ENCODE measurements at regions not wholly inside any gene's neighbourhood (a gene's known extent, or its start where the extent isn't known, plus 50 kb on each side); places are given as distances from the start of the nearest gene placed in this dataset.

DNA sequence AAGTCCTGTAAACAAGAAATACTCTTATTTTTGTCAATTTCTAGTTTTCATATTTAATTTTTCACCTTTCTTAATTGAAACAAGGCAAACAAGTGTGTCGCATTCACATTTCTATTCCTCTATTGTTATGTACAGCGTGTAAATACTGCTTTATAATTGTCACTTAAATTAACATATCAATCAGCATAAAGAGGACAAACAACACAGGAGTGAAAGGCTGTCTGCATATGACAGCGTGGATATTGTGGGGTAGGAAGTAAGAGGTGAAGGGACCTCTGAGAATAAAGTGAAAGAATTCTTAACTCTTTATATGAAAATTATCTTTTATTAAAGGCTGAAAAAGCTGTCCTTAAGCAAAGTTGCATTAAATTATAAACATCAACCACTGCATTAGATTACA is 797.9 kb upstream of the COBL start:
- no peak for DNase-seq

DNA sequence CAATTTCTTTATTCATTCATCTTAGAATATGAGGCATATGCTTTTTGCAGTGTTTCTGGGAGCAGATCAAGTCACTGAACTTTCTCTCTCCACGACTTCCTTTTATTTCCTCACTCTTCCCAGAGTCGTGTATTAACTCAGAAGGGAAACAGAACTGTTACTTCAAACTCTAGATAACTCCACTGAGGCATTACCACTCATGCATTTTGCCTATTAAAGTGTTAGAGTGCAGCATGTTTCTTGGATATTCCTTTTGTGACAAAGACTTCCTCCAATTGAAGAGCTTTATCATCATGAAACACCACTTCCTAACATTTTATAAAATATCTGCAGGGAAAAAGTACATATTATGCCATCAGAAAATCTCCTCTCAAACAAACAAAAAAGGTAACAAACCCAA is 797.4 kb upstream of the COBL start:
- no peak for DNase-seq

DNA sequence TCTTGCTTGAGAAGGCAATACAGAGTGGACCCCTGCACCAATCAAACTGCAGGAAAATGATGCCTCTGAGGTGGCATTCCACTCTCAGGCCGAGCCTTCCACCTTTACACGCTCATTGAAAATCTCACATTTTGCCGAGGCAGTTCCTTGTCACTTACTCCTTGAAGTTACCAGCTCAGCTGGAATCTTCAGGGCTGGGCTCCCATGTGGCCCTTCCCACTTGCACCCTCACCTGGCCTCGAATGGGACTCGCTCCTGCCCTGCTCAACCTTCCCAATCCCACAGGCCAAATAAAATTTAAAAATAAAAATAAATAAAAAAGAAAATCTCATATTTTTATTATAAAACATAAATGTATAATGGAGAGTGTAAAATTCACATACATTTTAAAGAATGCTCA is 790.7 kb upstream of the COBL start:
- DNase-seq, result no peak

DNA sequence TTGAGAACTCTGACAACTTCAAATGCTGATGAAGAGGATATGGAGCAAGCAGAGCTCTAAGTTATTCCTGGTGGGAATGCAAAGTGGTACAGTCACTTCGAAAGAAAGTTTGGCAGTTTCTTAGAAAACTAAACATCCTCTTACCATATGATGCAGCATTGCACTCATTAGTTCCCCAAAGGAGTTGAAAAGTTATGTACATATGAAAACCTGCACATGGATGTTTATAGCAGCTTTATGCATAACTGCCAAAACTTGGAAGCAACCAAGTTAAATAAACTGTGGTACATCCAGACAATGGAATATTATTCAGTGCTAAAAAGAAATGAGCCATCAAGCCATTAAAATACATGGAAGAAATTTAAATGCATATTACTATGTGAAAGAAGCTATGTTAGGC is 779.3 kb upstream of the COBL start:
- DNase-seq, result no peak

DNA sequence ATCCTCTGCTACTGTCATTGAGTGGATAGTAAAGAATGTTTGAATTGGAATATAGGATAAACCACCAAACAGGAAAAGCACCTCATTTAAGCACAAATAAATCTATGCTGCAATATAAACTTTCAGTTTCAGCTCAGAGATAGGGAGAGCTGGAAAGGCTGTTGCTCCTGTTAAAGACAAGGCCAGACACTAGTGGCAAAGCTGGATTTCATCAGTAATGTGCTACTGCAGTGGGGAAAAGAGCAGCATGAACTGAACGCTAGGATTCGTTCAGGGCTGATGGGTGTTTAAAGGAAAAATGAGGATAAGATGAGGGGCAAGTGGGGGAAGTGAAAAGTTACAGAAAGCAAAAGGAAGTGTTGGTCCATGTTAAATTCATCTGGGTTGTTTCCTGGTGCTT is 775.4 kb upstream of the COBL start:
- no peak for DNase-seq

DNA sequence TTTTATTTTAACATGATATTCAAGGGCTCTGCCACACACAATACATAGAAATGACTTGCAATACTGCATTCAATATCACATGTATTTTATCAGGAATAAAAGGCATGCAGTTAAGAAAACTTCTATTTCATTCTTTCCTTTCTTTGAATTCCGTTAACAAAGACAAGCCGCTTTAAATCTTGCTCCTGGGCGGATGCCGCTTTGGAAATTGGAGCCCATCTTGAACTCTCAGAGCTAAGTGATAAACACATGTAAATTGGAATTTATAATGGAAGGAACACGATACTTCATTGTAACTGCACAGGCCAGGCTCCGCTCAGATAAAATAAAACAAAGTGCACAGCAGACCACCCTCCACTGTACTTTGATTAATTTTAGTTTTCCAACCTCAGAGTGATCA is 774.5 kb upstream of the COBL start:
- DNase-seq, result no peak

DNA sequence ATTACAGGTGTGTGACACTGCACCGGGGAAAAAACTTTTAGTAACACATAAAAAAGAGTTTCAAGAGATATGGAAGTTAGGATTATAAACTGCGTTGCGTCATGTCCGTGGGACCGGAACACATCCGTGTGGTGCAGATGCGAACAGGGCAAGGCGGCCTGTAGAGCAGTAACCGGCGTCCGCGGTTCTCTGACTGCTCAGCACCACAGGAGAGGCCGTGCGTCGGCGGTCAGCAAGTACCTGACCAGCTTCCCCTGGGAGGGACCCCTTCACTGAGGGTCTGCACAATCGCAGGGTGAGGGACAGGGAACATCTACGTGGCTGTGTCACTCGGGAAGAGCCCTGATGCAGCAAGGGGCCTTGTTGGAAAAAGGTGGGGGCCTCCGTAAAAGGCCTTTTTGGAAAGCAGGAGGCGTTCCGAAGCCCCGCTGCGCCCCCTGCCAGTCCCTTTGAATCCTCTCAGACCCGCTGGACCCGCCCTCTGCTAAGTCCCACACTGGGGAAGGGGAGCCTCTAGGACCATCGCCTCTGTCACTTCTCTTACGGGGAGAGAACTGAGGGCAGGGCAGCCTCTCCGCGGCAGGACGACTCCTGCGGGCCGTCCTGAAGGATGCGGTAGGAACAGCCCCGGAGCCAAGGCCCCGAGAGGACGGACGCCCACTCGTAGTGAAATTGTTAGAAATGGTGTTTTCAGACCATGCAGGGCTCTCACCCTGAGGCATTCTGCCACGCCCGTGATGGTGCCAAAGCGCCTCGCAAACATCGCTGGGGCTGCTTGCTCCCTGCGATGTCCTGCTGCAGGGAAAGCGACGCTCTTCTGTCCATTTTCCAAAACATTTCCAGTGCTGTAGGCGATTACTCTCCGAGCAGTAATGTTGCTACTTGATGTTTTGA is 771.6 kb upstream of the COBL start:
- no peak for DNase-seq

DNA sequence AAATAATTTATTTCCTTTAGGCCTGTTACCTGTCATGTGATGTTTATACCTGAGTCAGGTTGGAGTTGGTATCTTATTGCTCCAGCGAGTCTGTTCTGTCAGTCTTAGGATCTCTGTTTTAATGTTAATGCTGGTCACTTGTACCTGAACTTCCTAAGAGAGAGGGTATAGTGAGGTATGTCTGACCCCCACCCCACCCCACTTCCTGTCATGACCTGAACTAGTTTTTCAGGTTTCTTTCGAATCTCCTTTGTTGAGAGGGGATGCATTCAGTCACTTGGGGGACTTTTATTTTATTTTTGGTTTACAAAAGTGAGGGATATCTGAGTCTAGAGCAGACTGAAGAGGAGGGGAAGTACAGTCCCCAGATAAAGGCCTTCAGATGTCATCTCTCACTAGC is 769.0 kb upstream of the COBL start:
- no peak for DNase-seq

DNA sequence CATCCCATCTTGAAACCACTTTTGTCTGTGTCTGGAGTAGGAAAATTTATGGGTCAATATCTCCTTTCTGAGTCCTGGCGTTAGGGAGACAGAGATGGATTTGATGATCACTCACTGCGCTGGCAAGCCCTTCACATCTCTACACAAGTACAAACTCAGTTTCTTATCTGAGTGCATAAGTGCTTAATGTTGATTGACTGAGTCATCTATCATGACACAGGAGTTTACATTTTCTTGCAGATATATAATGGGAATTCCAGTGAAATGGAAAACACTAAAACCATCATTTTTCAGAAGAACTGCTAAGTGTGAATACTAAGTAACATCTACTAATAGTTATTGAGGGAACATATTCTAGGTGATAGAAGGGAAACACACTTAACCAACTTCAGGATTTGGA is 763.9 kb upstream of the COBL start:
- DNase-seq, result no peak

DNA sequence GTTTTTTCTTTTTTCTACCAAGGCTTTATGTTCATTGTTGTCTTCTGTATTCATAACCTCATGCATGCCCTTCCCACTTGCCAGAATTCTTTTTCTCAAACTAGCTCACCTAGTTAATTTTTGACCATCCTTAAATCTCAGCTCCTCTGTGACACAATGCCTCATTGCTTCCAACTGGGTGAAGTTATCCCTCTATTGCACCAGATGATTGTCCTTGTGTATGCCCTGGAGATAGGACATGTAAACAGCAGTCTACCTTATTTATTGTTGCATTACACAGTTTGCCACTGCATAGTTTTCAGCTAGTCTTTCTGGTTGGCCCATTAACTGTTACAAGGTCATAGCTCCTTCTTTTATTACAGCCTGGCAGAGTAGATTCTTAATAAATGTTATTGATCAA is 763.1 kb upstream of the COBL start:
- no peak for DNase-seq

DNA sequence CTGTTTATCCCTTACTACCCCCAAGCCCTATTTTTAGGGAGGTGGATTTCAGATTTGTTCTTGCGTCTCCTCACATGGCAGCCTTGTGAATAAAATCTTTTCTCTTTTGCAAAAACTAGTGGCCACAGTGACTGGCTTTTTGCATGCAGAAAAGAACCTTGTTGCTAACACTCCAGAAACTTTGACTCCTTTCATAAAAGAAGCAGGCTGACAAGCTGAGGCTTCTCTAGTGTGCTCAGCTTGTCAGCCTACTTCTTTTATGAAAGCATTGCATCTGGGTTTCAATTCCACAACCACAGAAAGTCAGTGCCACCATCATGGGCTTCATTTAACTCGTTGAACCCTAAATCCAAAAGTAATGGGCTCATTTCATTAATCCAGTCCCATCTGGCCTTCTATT is 761.0 kb upstream of the COBL start:
- no peak for DNase-seq

DNA sequence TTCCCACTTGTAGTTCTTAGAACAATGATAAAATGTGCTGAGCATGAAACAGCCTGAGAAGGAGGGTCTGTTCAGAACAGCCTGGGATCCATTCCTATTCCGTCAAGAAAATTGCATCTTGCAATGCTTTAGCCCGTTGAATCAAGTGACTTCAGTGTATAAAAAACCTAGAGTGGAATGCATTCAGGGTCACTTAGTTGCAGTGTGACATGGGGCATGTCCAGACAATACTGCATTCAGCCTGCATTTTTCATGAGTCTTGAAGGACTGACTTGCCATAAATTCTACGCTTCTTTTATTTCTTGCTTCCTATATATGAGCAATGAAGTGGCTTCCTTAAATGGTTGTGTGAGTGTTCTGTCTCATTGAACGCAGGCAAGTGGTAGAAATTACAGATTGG is 758.3 kb upstream of the COBL start:
- DNase-seq, result no peak

DNA sequence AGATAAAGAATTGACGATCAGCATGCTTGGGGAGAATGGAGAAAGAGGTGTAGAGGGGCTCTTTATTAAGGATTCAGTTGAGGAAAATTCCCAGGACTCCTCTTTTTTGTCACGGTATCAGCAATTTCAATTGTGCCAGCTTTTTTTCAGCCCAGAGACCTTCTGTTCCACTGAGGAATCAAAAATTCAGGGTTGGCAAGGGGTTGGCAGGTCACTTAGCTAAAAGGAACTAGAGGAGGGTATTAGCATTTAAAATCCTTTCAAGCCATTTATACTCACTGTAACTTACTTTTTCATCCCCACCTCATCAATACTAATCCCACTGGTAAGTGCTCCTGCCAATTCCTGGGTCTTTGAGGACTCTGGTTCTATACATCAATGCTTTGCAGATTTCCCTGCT is 757.5 kb upstream of the COBL start:
- DNase-seq, result no peak

DNA sequence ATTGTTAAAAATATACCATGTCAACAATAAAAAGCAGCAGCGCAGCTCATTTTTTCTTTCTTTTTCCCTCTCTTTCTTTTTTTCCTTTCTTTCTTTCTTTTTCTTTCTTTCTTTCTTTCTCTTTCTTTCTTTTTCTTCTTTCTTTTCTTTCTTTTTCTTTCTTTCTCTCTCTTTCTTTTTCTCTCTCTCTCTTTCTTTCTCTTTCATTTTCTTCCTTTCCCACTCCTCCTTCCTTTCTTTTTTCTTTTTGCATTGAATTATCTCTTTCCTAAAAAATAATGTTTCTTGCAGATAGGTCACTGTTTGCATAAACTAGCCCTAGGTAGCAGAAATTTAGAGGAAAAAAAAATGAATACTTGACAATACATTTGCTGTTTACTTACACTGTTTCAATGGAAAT is 755.1 kb upstream of the COBL start:
- DNase-seq, result no peak

DNA sequence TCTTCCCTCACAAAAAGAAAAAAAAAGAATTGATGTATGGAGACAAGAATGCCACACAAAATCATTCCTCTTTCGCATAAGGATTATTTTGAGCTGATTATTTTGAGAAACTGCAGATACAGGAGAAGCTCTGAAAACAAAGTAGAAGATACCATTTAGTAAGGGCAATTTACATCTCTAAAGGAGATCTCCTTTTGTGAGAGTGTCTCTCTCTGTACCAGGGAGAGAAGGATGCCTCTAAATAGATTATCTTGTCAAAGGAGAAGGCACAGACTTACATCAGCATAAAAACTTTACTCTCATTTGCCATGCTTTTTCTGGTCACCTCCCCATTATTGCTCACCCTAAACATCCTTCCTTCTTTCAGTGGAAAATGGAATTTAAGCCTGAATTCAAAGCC is 747.9 kb upstream of the COBL start:
- DNase-seq, result no peak

DNA sequence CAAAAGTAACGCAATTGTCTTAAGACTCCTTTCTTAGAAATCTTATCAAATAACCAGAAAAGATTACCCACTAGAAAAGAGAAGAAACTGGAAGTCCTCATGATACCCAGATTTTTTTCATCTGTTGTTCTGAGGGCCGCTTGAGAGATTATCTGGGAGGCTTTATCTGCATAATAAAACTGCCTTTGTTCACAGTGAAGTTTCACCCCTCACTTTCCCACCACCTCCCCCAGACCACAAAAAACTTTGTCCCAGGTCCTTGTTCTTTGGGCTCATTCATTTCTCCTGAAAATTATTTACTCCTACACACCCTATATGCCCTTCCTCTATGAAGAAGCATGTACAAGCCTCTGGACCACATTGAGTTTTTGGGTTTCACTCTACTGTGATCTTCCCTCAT is 745.1 kb upstream of the COBL start:
- DNase-seq, result no peak

DNA sequence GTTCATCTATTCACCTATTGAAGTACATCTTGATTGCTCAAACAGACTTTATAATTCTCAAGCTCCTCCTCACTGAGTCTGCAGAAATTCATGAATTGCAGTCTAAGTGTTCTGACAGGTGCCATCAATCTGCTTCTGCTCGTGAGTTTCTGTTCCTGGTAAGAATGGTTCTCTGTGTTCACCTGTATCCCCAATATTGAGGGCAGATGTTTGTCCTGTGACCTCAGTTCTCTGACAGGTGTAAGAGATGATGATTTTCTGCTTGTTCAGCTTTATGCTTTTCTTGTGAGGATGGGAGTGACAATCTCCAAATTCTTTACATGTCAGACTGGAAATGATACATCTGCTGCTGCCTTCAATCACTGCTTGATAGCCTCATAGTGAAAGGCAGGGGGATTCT is 736.9 kb upstream of the COBL start:
- no peak for DNase-seq

DNA sequence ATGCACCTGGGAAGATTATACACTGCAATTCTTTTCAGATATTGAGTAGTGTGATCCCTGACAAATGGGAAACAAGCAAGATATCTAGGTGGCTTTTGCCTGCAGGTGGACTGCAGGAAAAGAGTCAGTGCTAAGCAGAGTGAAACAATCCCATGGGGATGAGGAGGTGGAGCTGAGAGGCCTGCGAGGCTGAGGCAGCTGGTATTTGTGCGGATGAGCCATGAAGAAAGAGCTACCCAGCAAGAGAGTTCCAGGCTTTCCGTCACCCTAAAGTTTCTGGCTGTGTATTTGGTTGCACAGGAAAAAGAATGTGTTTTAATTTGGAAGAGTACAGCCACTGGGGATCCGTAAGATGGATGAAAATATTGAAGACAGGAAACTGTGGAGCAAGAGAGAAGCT is 714.1 kb upstream of the COBL start:
- DNase-seq, result no peak

DNA sequence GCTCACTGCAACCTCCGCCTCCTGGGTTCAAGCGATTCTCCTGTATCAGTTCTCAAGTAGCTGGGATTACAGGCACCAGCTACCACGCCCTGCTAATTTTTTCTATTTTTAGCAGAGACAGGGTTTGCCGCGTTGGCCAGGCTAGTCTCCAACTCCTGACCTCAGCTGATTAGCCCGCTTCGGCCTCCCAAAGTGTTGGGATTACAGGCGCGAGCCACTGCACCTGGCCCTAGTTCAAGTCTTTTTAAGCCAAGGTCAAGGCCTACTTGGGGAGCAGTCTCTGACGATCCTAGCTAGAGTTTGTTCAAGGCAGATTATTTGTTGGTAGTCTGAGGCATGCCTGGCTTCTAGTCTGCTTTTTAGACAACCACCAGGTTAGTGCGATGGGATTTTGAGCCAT is 709.5 kb upstream of the COBL start:
- no peak for DNase-seq

DNA sequence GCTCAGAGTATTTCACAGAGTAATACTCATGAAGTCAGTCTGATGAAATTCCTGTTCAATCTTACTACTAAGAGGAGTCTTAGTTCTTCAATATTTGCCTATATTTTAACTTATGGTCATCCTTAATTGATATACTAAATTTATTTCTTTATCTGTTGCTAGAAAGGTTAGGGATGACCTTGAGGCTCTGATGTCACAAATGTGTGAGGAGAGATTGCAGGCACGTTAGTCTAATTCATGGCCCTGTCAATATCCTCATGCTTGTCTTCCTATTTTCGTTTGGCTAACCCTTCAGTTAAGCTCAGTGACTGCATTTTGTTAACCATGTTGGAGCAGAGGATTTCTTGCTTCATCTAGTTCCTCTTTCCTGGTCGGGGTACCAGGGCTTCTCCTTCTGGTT is 704.7 kb upstream of the COBL start:
- DNase-seq, result no peak

DNA sequence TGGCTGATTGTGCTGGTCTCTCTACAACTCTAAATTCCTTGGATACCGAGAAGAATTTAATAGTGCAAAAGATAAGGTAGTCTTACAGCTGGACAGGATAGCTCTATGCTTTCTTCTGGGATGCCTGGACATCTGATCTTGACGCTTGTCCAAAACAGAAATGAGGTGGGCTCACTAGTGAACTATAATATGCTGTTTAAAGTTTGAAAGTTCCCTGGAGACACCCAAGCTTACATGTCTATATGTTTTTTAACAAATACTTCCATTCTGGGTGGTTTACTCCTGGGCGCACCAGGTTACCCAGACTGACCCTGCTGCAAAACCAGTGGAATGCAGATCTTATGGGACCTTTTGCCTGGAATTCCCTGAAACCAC is 702.1 kb upstream of the COBL start:
- no peak for DNase-seq

DNA sequence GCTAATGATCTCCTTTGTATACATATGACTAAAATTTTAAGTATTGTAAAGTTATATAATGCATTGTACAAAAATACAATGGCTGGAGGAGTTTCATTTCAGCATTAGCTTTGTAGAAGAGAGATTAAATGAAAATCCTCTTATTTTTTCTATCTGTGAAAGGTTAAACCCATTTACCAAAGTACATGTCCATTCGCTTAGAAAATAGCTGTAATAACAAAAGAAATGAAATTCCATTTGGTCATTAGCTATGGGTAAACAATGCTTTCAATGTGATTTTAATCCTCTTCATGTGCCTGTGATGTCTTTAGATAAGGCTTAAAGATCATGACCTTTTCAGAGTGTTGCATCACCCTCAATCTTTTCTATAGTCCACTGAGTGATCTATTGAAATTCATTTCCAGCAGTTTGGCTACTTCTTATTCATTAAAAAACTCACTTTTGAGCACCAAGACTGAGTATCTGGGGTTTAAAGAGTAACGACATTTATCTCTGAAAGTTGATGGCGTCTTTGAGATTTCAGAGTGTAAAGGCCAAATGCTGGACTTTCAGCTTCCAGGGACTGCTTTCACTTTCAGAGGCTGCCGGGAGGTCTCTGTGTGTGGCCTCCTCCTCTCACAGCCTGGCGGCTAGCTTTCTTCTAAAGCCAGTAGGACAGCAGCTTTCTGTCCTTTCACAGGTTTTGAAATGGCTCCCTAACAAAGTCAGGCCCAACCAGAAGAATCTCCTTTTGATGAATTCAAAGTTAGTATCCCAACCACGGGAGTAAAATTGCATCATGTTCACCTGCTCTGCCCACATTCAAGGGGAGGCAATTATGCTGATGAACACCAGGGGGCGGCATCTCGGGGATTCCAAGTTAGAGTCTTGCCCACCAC is 701.4 kb upstream of the COBL start:
- no peak for DNase-seq

DNA sequence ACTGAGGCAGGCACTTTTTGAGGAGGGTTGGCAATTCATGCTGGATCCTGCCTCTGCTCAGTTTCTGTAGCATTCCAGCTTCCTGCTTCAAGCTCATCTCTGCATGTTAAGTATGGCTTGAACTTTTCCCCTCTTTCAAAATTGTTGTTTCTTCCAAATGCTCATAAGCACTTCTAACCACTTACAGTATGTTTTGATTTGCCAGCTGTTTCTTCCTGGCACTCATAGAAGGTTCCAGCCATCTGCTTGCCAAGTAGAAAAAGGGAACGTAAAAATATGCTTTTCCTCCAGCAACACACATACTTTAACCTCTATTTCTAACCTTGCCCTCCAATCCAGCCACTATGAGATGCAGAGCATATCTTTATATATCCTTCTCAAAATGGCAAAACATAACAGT is 692.6 kb upstream of the COBL start:
- no peak for DNase-seq

DNA sequence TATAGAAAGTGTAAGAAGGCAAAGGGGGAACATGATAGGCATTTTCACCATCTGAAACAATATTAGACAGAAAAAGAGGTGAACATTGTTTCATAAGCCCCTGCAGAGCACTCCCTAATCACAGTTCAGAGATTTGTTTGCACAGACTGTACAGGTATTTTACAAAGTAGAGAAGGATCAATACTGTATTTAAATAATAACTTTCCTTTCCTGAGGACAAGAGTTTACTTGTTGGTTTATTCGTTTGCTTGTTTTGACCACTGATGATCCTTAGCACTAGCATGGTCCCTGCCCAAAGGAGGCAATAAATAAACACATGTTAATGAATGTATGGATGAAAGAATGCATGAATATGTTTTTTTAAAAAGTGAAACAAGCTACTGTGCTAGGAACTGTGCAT is 690.1 kb upstream of the COBL start:
- DNase-seq, result no peak

DNA sequence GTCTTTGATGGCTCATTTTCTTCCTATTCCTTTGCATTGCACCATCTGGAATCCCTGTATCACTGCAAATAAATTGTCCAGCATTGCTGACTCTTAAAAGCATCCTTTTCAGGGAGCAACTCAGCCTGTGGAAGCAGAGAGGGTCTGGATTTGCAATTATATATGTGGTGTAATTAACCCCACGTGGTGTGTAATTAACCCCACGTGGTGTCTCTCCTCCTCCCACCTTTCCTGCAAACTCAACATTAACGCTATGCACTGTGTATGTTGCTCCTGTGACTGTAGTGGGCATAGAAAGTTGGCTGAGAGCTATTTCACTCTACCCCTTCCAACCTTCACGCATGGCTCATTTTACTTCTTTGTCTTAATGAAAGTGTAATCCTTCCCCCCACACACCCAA is 689.0 kb upstream of the COBL start:
- DNase-seq, result no peak
